ENCODE measurements at regions not wholly inside any gene's neighbourhood (a gene's known extent, or its start where the extent isn't known, plus 50 kb on each side); places are given as distances from the start of the nearest gene placed in this dataset.

GRCh38 chr6:92000112-92000511 is 1413.2 kb upstream of the MAP3K7 start:
- TF ChIP-seq GATA2 (IDR thresholded peaks at IDR 0.05; ENCODE audit: low read depth, low read length), result no peak
- no peak for TF ChIP-seq GATA3 (IDR thresholded peaks at IDR 0.05; ENCODE audit: low read depth, low read length)
